H4 (cell line): ENCODE measurements at regions not wholly inside any gene's neighbourhood (a gene's known extent, or its start where the extent isn't known, plus 50 kb on each side); places are given as distances from the start of the nearest gene placed in this dataset.

Experiments used
- DNase-seq: peaks from one replicate; pipeline ENCODE4 v3.0.0-alpha.2; 2015; ENCODE audit warnings: low spot score

- no peak for DNase-seq
Observed at GRCh38 chrX:140848800-140849199, 139.2 kb downstream of the LINC00632 start.

- DNase-seq: no peak
Observed at GRCh38 chrX:140860718-140861117, 141.7 kb upstream of the SPANXB1 start.

DNA sequence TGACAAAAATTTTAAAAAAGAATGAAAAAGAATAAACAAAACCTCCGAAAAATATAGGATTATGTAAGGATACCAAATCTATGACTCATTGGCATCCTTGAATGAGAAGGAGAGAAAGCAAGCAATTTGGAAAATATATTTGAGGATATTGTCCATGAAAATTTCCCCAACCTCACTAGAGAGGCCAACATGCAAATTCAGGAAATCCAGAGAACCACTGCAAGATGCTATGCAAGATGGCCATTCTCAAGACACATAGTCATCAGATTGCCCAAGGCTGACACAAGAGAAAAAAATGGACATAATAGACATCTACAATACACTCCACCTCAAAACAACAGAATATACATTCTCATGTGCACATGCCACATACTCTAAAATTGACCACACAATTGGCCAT is 135.9 kb upstream of the SPANXB1 start:
- no peak for DNase-seq

DNA sequence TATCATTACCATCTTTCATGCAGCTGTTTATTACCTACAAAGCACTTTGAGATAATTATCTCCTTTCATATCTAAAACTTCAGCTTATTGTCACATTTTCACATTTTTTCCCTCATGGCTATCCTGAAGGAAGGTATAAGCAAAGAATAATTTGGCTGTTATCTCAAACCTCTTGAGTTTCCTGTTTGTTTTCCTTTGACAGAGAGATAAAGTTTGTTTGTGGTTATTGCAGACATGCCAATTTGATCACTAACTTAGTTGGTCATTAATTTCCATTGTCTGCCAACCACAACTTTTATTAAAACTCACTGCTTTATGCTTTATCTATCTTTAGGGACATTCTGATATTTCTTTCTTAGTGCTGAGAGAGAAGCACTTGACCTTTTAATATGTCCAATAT is 89.8 kb upstream of the SPANXB1 start:
- no peak for DNase-seq

GRCh38 chrX:140913802-140914501 is 88.4 kb upstream of the SPANXB1 start:
- no peak for DNase-seq

DNA sequence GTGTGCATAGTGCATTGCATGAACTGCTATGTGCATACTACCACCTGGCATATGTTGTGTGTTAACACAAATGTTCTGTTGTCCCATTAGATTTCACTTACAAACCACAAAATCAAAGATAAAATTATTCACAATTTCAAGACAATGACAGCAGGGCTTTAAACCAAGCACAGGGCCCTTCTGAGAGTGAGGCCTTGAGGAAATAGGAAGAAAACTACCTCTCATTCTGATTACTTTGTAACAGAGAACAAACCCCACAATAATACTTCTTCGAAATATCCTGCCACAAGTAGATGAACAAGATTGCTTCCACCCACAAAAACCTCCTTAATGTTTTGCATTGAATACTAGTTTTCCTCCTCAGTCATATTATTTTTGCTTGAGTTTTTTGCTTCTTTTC is 85.5 kb upstream of the SPANXB1 start:
- DNase-seq: no peak

GRCh38 chrX:140917354-140918115 is 84.9 kb upstream of the SPANXB1 start:
- no peak for DNase-seq

GRCh38 chrX:140918398-140919038 is 83.9 kb upstream of the SPANXB1 start:
- DNase-seq: peak; percentile 64

- DNase-seq: no peak
Observed at GRCh38 chrX:140920416-140920815, 82.0 kb upstream of the SPANXB1 start.

DNA sequence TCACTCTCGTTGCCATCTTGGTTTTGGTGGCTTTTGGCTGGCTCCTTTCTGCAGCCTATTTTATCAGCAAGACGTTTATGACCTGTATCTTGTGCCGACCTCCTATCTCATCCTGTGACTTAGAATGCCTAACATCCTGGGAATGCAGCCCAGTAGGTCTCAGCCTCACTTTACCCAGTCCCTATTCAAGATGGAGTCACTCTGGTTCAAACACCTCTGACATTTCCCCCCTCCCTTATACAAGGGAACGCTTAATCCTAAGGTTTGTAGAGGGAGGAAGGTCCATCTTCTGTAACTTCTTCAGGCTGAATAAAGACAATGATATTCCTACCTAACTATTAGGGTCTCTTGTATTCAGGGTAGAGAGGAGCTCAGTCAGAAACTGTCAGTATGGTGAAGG is 79.3 kb upstream of the SPANXB1 start:
- DNase-seq: no peak

DNA sequence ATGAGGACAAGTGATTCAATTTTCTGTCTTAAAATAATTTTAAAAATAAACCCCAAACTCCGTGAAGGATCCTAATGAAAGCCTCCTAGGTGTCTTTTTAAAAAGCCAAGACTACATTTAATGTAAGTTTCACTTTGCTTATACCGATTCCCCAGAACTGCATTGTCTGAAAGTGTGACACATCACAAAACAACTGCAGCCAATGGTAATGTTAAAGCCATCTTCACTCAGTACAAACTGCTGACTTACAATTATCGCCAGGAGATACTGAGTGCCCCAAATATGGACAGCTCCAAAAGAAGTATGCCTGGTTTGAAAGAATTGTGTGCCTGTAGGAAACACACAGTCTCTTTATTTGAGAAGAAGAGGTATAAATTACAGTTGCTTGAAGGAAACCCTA is 73.7 kb upstream of the SPANXB1 start:
- no peak for DNase-seq

DNA sequence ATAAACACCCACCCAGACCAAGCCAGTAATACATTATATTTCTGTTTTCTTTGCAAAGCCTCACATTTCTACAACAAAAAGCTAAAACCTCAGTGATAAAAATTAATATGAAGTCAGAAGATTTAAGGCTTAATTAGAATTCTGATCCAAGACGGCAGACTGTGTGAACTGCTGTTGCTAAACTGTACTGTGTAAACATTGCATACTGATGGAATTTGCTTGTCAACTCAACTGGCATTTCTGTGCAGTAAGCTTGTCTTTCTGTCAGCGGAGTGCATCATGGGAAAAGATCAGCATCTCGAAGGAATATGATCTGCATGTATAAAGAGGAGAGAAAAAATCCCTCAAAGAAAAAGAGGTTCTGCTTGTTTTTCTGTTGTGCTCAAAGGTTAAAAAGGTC is 69.4 kb upstream of the SPANXB1 start:
- DNase-seq: no peak

DNA sequence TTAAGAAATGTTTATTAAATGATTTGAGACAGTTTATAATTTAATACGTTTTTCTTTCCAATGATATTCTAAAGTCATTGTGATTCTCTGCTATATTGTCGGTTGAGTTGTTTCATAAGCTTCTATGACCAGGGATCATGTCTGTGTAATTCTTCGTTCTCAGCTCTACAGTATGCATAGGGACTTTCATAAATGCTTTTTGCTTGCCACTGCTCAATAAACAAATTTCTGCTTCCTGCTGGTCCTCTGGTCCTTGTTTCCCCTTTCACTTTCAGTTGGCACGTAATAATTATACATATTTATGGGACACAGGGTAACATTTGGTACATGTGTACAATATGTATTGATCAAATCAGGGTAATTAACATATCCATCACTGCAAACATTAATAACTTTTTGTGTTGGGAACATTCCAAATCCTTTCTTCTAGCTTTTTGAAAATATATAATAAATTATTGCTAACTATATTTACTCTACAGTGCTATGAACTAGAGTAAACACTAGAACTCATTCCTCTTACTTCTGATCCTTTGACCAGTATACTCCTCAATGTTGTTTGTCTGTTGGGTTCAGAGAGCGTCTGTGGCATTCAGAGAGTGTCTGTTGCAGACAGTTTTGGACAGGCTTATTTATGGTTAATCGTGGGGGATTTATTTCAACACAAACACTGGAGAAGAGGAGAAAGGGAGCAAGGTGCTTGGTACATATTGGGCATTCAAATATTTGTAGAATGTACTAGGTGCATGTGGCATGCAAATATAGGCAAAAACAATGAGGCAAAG is 68.3 kb upstream of the SPANXB1 start:
- DNase-seq: no peak

GRCh38 chrX:140943513-140943912 is 58.9 kb upstream of the SPANXB1 start:
- no peak for DNase-seq

DNA sequence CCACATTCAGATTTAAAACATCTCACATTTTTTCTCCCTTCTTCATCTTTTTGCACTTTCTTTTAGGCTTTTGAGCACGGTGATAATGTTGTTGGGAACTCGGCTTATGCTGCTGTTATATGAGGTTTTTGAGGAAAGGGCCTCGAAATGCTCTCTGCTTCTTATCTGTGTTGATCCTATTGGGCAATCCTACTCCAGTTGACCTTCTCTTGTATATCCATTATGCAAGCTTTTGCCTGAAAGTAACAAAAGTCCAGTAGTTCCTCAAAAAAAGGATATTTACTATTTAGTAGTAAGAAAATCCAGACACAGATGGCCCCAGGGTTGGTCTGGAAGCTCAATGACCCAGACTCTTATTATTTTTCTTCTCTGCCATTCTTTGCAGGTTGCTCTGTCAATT is 57.7 kb upstream of the SPANXB1 start:
- no peak for DNase-seq

DNA sequence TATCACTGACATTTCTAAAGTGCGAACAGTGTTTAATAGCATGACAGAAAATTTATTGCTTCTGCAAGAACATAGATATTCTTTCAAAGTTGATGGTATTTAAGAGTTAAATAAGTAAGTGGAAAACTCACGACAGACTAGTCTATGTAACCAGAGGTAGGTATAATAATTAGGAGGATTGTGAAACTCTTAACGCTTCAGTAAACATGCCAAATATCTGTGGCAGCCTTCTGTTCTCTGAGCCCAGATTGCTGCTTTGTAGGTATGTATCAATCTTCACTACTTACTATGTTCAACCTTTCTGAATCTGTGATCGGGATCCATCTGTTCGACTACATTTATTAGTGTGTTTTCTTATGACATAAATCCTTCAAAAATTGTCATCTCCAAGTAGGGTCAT is 53.6 kb upstream of the SPANXB1 start:
- DNase-seq: no peak

GRCh38 chrX:140949233-140949632 is 53.2 kb upstream of the SPANXB1 start:
- peak; percentile 19 for DNase-seq
